Loucy (cell line): ENCODE measurements at regions not wholly inside any gene's neighbourhood (a gene's known extent, or its start where the extent isn't known, plus 50 kb on each side); places are given as distances from the start of the nearest gene placed in this dataset.

Experiments
- EZH2phosphoT487 ChIP-seq: fragments of 200-600 bp; IDR thresholded peaks from 2 replicates; pipeline ENCODE4 v1.6.1; 2018; ENCODE audit warnings: antibody characterized with exemption, mild to moderate bottlenecking, moderate library complexity, borderline replicate concordance
- TF ChIP-seq, protein P1 (sequence below): fragments of 200-600 bp; sonication (generic); conservative IDR thresholded peaks from 2 replicates; pipeline ENCODE4 v1.5.1; 2014; ENCODE audit warnings: mild to moderate bottlenecking, antibody characterized with exemption, low read length

DNA sequence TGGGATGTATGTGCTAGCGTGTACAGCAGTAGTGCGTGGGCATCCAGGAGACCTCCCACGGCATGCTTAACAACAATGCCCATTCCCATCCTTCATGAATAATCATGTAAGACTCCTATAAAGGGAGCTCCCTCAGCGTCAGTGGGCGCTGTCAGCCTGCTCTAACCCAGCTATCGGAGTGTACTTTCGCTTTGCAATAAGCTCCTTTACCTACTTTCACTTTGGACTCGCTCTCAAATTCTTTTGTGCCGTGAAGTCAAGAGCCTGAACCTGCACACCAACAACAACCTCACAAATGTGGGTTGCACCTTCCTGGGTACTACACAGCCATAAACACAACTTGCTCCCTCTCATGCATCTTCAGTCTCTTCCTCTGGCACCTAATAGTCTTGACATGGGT lies 114.8 kb upstream of the PAXBP1 start:
- TF ChIP-seq, protein P1, sequence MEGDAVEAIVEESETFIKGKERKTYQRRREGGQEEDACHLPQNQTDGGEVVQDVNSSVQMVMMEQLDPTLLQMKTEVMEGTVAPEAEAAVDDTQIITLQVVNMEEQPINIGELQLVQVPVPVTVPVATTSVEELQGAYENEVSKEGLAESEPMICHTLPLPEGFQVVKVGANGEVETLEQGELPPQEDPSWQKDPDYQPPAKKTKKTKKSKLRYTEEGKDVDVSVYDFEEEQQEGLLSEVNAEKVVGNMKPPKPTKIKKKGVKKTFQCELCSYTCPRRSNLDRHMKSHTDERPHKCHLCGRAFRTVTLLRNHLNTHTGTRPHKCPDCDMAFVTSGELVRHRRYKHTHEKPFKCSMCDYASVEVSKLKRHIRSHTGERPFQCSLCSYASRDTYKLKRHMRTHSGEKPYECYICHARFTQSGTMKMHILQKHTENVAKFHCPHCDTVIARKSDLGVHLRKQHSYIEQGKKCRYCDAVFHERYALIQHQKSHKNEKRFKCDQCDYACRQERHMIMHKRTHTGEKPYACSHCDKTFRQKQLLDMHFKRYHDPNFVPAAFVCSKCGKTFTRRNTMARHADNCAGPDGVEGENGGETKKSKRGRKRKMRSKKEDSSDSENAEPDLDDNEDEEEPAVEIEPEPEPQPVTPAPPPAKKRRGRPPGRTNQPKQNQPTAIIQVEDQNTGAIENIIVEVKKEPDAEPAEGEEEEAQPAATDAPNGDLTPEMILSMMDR = no peak; the same call in 1 of the 2 replicates
- TF ChIP-seq EZH2phosphoT487 = no peak
